ENCODE measurements at regions not wholly inside any gene's neighbourhood (a gene's known extent, or its start where the extent isn't known, plus 50 kb on each side); places are given as distances from the start of the nearest gene placed in this dataset.

DNA sequence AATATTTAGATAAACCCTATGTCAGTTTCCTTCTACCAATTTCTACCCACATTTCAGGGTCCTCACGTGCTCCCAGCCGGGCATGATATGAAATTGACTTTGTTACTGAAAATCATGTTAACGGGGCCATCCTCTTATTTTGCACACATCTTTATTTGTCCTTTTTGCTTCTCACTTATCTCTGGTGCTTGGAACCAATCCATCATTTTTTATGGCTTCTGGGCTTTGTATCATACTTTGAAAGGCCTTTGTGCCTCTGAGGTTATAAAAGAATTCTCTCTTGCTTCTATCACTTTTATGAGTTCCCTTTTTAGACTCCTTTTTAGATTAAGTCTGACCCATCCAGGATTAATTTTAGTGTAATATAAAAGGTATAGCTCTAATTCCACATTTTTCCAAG is 81.7 kb upstream of the PRNP start:
- Histone ChIP-seq H3K4me1 (ENCODE audit: insufficient read depth, low read length, poor library complexity, severe bottlenecking) (no peaks in the 10 kb centered on the region), H3K27ac (ENCODE audit: low read depth, low read length, poor library complexity, severe bottlenecking) (no peak overlapping the region), H2AFZ (ENCODE audit: low read length) (no peak overlapping the region), H3K9me2 (ENCODE audit: insufficient read depth, low read length) (no peaks in the 10 kb centered on the region), H3K4me3 (ENCODE audit: low read depth, low read length, poor library complexity, severe bottlenecking) (no peak overlapping the region), H3K36me3 (ENCODE audit: insufficient read depth, low read length) (no peaks in the 10 kb centered on the region), H3K79me2 (ENCODE audit: insufficient read depth, low read depth, low read length) (no peaks in the 10 kb centered on the region), H3K4me2 (ENCODE audit: low read length) (no peak overlapping the region), H3K9me3 (ENCODE audit: low read length) (no peaks in the 10 kb centered on the region), H4K20me1 (ENCODE audit: insufficient read depth, low read length) (no peaks in the 10 kb centered on the region)
- CTCF ChIA-PET (ENCODE audit: unreplicated experiment), result no interaction called here
- TF ChIP-seq, protein P1, sequence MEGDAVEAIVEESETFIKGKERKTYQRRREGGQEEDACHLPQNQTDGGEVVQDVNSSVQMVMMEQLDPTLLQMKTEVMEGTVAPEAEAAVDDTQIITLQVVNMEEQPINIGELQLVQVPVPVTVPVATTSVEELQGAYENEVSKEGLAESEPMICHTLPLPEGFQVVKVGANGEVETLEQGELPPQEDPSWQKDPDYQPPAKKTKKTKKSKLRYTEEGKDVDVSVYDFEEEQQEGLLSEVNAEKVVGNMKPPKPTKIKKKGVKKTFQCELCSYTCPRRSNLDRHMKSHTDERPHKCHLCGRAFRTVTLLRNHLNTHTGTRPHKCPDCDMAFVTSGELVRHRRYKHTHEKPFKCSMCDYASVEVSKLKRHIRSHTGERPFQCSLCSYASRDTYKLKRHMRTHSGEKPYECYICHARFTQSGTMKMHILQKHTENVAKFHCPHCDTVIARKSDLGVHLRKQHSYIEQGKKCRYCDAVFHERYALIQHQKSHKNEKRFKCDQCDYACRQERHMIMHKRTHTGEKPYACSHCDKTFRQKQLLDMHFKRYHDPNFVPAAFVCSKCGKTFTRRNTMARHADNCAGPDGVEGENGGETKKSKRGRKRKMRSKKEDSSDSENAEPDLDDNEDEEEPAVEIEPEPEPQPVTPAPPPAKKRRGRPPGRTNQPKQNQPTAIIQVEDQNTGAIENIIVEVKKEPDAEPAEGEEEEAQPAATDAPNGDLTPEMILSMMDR (conservative IDR thresholded peaks at IDR 0.05; ENCODE audit: low read length), result no peak
- TF ChIP-seq EZH2phosphoT487 (IDR thresholded peaks at IDR 0.05; ENCODE audit: borderline replicate concordance, low read depth, low read length), result no peak
- DNase-seq (ENCODE audit: low spot score), result no peak
- BruUV-seq (replicated peaks), result no TSS peak
- POLR2A ChIA-PET, result interaction anchor here (1.0 to 1.1 kb wide), 2 partner anchors 10 to 13 kb away, joined by 5 to 6 read pairs; no protein-coding TSS in a partner anchor
- intact Hi-C loops (cut with micrococcal nuclease; ENCODE audit: unreplicated experiment), result no loop called here

DNA sequence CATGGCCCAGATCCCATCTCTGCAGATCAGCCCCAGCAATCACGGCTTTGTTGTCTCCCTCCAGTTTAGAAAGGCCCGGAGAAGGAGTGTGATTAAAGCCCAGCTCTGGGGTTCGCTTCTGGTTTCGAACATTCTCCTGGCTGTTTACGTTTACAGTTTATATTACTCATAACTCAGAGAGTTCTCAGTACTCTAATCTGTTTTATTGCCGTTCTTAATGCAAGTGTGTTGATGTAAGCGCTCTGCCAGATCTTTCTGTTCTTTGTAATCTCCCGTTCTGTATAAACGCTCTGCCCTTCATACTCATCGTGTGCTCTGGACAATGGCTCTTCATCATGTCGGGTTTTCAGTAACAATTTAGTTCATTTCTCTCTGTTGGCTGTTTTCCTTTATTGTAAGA is 82.5 kb upstream of the PRNP start:
- intact Hi-C loops (cut with micrococcal nuclease; ENCODE audit: unreplicated experiment), result no loop called here
- no peak for DNase-seq (ENCODE audit: low spot score)
- Histone ChIP-seq H3K36me3 (ENCODE audit: insufficient read depth, low read length) (no peaks in the 10 kb centered on the region), H3K4me2 (ENCODE audit: low read length) (no peak overlapping the region), H2AFZ (ENCODE audit: low read length) (no peak overlapping the region), H3K4me1 (ENCODE audit: insufficient read depth, low read length, poor library complexity, severe bottlenecking) (no peaks in the 10 kb centered on the region), H4K20me1 (ENCODE audit: insufficient read depth, low read length) (no peaks in the 10 kb centered on the region), H3K9me2 (ENCODE audit: insufficient read depth, low read length) (no peaks in the 10 kb centered on the region), H3K79me2 (ENCODE audit: insufficient read depth, low read depth, low read length) (no peaks in the 10 kb centered on the region), H3K4me3 (ENCODE audit: low read depth, low read length, poor library complexity, severe bottlenecking) (no peak overlapping the region), H3K9me3 (ENCODE audit: low read length) (no peaks in the 10 kb centered on the region), H3K27ac (ENCODE audit: low read depth, low read length, poor library complexity, severe bottlenecking) (no peak overlapping the region)
- TF ChIP-seq, protein P1 (conservative IDR thresholded peaks at IDR 0.05; ENCODE audit: low read length), result no peak
- no peak for TF ChIP-seq EZH2phosphoT487 (IDR thresholded peaks at IDR 0.05; ENCODE audit: borderline replicate concordance, low read depth, low read length)
- POLR2A ChIA-PET, result no interaction called here
- no TSS peak for BruUV-seq (replicated peaks)
- CTCF ChIA-PET (ENCODE audit: unreplicated experiment), result no interaction called here

DNA sequence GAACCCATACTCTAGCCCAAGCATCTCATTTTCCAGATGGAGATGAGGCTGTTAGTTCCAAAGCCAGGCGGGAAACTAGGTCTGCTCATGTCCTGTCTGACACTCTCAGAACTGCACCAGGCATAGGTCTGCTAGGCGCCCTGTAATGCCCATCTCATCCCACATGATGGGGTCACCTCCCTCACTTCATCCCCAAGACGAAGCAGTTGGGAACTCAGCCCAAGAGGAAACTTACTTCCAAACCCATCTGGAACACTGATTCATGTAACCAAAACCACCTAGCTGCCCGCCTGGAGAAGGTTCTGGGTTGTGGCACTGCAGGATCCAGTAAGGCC is 84.0 kb upstream of the PRNP start:
- Histone ChIP-seq H3K9me2 (ENCODE audit: insufficient read depth, low read length) (no peaks in the 10 kb centered on the region), H3K36me3 (ENCODE audit: insufficient read depth, low read length) (no peaks in the 10 kb centered on the region), H3K4me1 (ENCODE audit: insufficient read depth, low read length, poor library complexity, severe bottlenecking) (no peaks in the 10 kb centered on the region), H3K27ac (ENCODE audit: low read depth, low read length, poor library complexity, severe bottlenecking) (no peak overlapping the region), H4K20me1 (ENCODE audit: insufficient read depth, low read length) (no peaks in the 10 kb centered on the region), H3K4me2 (ENCODE audit: low read length) (no peak overlapping the region), H2AFZ (ENCODE audit: low read length) (no peak overlapping the region), H3K4me3 (ENCODE audit: low read depth, low read length, poor library complexity, severe bottlenecking) (no peak overlapping the region), H3K9me3 (ENCODE audit: low read length) (no peaks in the 10 kb centered on the region), H3K79me2 (ENCODE audit: insufficient read depth, low read depth, low read length) (no peaks in the 10 kb centered on the region)
- no TSS peak for BruUV-seq (replicated peaks)
- POLR2A ChIA-PET, result no interaction called here
- CTCF ChIA-PET (ENCODE audit: unreplicated experiment), result interaction anchor here (0.5 to 0.9 kb wide), 2 partner anchors 33 to 118 kb away, joined by 3 to 4 read pairs; no protein-coding TSS in a partner anchor
- no peak for DNase-seq (ENCODE audit: low spot score)
- intact Hi-C loops (cut with micrococcal nuclease; ENCODE audit: unreplicated experiment), result no loop called here
- no peak for TF ChIP-seq EZH2phosphoT487 (IDR thresholded peaks at IDR 0.05; ENCODE audit: borderline replicate concordance, low read depth, low read length)
- TF ChIP-seq, protein P1 (conservative IDR thresholded peaks at IDR 0.05; ENCODE audit: low read length), result no peak
